Activated CD8-positive, alpha-beta T cell treated with anti-CD3 and anti-CD28 coated beads for 36 hours (primary cell): ENCODE measurements at regions not wholly inside any gene's neighbourhood (a gene's known extent, or its start where the extent isn't known, plus 50 kb on each side); places are given as distances from the start of the nearest gene placed in this dataset.
"Not testable (repeated sequence)": the region's sequence is repeated elsewhere in the genome, so short reads cannot be mapped to it uniquely, and the experiment has no call there.

Experiments used
- ATAC-seq: fragments of 200-7000 bp; cut with Tn5 transposase; one replicate; pipeline ENCODE4 v1.10.0; 2021; ENCODE audit warnings: mild to moderate bottlenecking, moderate library complexity
- CTCF ChIA-PET: fragments of 350-600 bp; sonication (Branson Sonifier 250); formaldehyde crosslinking; loops from one replicate; lab custom pipeline; 2021; ENCODE audit warnings: antibody characterized with exemption; lab: Charles Lee
- POLR2A ChIA-PET: fragments of 350-600 bp; sonication (Branson Sonifier 250); formaldehyde crosslinking; loops from one replicate; lab custom pipeline; 2021; ENCODE audit warnings: antibody characterized with exemption; lab: Charles Lee
- DNase-seq: peaks from one replicate; pipeline ENCODE4 v3.0.0-alpha.2; 2020
- H3K27ac Mint-ChIP-seq: one replicate; pipeline ENCODE4 v1.8.0; 2021; ENCODE audit warnings: mild to moderate bottlenecking, mixed read lengths
- H3K27me3 Mint-ChIP-seq: one replicate; pipeline ENCODE4 v1.8.0; 2021; ENCODE audit warnings: mixed read lengths
- H3K36me3 Mint-ChIP-seq: one replicate; pipeline ENCODE4 v1.8.0; 2021; ENCODE audit warnings: low read depth, mixed read lengths
- H3K4me1 Mint-ChIP-seq: one replicate; pipeline ENCODE4 v1.8.0; 2021; ENCODE audit warnings: low read depth, mixed read lengths
- H3K4me3 Mint-ChIP-seq: one replicate; pipeline ENCODE4 v1.8.0; 2021; ENCODE audit warnings: mild to moderate bottlenecking, moderate library complexity, mixed read lengths
- H3K9me3 Mint-ChIP-seq: one replicate; pipeline ENCODE4 v1.8.0; 2021; ENCODE audit warnings: mixed read lengths
- CTCF ChIP-seq: fragments of 200-600 bp; IDR thresholded peaks from one replicate; pipeline ENCODE4 v1.8.0; 2022; ENCODE audit warnings: antibody characterized with exemption, mild to moderate bottlenecking
- intact Hi-C: fragments of 100-400 bp; cut with micrococcal nuclease; formaldehyde crosslinking; loops from one replicate; pipeline ENCODE4 v1.10.0; 2022

- Mint-ChIP-seq H3K27me3 (no peaks in the 10 kb centered on the region), H3K4me3 (no peak overlapping the region), H3K27ac (no peak overlapping the region), H3K9me3 (peaks cover 4% of the 10 kb centered on the region), H3K4me1 (no peaks in the 10 kb centered on the region), H3K36me3 (no peaks in the 10 kb centered on the region)
- no peak for DNase-seq
- intact Hi-C loops, result no loop called here
- POLR2A ChIA-PET, result no interaction called here
- CTCF ChIA-PET, result no interaction called here
- no peak for ATAC-seq
- no peak for TF ChIP-seq CTCF
These were observed 449.6 kb upstream of the HTR1E start for GRCh38 chr6:86487660-86488221.

GRCh38 chr6:86478316-86478715 lies 459.0 kb upstream of the HTR1E start:
- H3K4me3 Mint-ChIP-seq, CTCF ChIA-PET, H3K9me3 Mint-ChIP-seq, intact Hi-C loops, H3K27ac Mint-ChIP-seq, POLR2A ChIA-PET, H3K4me1 Mint-ChIP-seq, H3K36me3 Mint-ChIP-seq, H3K27me3 Mint-ChIP-seq, ATAC-seq, DNase-seq: not testable (repeated sequence)

GRCh38 chr6:86477500-86478148 lies 459.7 kb upstream of the HTR1E start:
- H3K27ac Mint-ChIP-seq, result no peak overlapping the region
- no peak for DNase-seq
- H3K36me3 Mint-ChIP-seq, result no peaks in the 10 kb centered on the region
- H3K9me3 Mint-ChIP-seq, result peaks cover 2% of the 10 kb centered on the region
- ChIA-PET POLR2A (no interaction called here), CTCF (no interaction called here)
- ATAC-seq, result no peak
- H3K27me3 Mint-ChIP-seq, result no peaks in the 10 kb centered on the region
- no peak for TF ChIP-seq CTCF
- no peak overlapping the region for H3K4me3 Mint-ChIP-seq
- H3K4me1 Mint-ChIP-seq, result no peaks in the 10 kb centered on the region
- intact Hi-C loops, result no loop called here

GRCh38 chr6:86476311-86476710 lies 461.0 kb upstream of the HTR1E start:
- no peak for TF ChIP-seq CTCF

GRCh38 chr6:86474081-86474480 lies 463.2 kb upstream of the HTR1E start:
- Mint-ChIP-seq H3K27me3 (no peaks in the 10 kb centered on the region), H3K36me3 (no peaks in the 10 kb centered on the region), H3K4me1 (no peaks in the 10 kb centered on the region), H3K4me3 (no peak overlapping the region), H3K9me3 (peaks cover 2% of the 10 kb centered on the region), H3K27ac (no peak overlapping the region)
- ATAC-seq, result no peak
- ChIA-PET CTCF (no interaction called here), POLR2A (no interaction called here)
- intact Hi-C loops, result no loop called here
- DNase-seq, result no peak
- no peak for TF ChIP-seq CTCF

More at GRCh38 chr6:86476311-86476710, 461.0 kb upstream of the HTR1E start:
- Mint-ChIP-seq H3K4me3 (no peak overlapping the region), H3K27ac (no peak overlapping the region), H3K4me1 (no peaks in the 10 kb centered on the region), H3K36me3 (no peaks in the 10 kb centered on the region), H3K27me3 (no peaks in the 10 kb centered on the region), H3K9me3 (peaks cover 2% of the 10 kb centered on the region)
- intact Hi-C loops, result no loop called here
- DNase-seq (no peak), ATAC-seq (no peak)
- ChIA-PET CTCF (interaction anchor here (0.7 kb wide), 1 partner anchor 10 kb away, joined by 3 read pairs; no protein-coding TSS in a partner anchor), POLR2A (no interaction called here)
